Middle frontal gyrus (tissue), 1 donor: ENCODE measurements at regions not wholly inside any gene's neighbourhood (a gene's known extent, or its start where the extent isn't known, plus 50 kb on each side); places are given as distances from the start of the nearest gene placed in this dataset.

Experiments used
- DNase-seq: peaks from one replicate; pipeline ENCODE4 v3.0.0-alpha.2; 2015; ENCODE audit warnings: low spot score; ENCODE audit errors: extremely low spot score

DNA sequence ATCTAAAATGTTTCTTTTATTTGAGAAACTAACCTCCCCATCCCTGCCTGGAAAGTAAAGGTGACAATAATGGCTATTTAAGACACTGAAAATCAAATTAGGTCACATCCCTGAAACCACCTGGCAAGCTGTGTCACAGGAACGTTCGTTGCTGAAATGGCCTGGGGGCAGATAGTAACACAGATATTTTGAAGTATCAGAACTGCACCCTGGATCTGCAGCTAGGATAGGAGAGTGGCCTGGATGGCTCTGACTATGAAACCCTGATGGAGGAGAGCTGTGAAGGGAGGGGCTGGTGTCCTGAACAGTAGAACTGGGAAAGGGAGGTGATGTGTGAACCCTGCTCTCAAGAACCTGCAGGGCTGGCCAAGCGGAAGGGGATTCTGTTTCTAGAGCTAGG lies 648.3 kb upstream of the CFAP20DC start:
- DNase-seq = no peak

DNA sequence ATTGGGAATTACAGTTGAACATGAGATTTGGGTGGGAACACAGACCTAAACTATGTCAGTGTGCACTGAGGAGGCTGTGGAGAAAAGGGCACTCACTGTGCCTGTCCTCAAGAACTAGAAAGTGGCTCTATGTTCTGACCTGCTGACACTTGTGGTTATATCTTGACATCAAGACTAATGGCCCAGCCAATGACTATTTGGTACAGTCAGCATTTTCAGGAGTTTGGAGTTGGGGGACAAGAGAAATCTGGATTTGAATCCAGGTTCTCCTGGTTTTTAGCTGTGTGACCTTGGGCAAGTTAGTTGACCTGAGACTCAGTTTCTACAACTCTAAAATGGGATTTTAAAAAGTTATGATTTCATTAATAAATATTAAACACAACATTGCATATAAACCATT lies 647.0 kb upstream of the CFAP20DC start:
- no peak for DNase-seq

DNA sequence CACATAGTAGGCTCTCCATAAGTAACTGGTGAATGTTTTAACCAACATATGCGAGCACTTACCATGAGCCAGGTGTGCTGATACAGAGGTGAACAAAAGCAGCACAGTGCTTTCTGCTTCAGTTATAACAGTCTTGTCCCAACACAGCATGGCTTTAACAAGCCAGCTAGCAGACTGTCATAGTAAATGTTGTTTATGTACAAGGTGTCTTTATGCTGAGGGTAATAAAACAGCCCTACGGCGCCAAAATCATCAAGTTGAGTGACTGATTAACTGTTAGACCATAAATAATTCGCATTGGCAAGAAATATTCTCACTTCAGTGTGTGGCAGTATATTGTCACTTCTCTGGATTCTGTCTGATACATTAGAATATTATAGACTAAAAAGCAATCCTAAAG lies 646.0 kb upstream of the CFAP20DC start:
- DNase-seq = no peak

DNA sequence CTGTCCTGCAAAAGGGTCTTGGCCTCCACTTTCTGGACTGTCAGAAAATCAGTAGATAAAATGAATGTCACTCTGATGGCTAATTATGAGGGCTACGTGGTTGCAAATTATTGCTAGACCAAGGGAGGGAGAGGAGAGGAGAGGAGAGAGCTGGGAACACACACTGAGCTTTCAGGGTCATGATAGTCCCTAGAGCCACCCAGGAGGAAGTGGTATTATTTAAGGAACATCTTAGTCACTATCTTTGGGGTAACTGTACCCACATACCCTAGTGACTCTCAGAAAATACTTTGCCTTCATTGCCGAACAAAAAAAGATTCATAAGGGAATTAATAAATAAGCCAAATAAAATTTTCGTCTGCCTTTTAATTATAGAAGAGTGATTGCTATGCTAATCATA lies 642.3 kb upstream of the CFAP20DC start:
- no peak for DNase-seq

DNA sequence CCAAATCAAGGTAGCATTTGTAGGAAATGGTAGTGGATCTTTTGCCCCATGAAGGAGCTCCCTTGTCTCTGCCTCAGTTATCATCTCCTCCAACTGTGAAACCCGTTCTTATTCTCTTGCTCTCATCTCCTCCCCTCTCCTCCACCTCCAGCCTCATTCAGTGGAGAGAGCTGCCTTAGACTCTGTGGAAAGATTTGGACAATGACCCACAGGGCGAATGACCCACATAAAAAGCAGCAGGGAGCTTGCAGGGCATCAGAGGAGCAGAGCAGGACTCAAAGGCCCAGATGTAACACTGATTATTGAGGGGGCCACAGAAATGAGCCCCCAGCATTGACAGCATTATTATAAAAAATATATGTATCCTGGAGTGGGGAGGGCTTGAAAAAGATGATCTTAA lies 641.1 kb upstream of the CFAP20DC start:
- DNase-seq = no peak

DNA sequence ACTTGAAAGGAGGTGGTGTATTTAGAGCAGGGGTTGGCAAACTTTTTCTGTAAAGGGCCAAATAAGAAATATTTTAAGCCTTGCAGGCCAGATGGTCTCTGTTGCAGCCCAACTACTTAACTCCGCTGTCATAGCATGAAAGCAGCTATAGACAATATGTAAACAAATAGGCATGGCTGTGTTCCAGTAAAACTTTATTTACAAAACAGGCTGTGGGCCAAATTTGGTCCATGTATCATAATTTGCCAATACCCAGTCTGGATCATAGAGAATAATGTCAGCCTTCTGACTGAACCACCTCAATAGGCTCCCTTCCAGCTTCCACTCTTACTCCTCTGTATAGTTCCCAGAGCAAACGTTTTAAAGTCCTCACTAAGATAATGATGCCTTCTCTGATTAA lies 638.8 kb upstream of the CFAP20DC start:
- DNase-seq = no peak

DNA sequence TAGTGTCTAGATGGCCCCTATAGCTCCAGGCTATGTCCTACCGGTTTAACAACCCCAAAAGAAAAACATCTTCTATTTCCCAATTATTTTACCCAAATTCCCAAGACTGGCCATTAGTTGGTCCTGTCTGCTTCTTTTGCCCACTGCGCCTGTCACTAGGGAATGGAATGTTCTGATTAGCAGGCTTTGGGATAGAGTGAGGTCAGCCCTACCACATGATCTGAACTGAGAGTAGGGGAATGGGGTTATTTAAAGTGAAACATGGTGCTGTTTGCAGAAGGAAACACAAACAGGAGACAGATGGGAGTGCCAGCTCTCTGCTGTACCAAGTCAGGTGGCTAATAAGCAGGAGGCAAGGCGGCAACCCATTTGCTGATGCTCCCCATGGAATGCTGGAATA lies 635.6 kb upstream of the CFAP20DC start:
- no peak for DNase-seq

DNA sequence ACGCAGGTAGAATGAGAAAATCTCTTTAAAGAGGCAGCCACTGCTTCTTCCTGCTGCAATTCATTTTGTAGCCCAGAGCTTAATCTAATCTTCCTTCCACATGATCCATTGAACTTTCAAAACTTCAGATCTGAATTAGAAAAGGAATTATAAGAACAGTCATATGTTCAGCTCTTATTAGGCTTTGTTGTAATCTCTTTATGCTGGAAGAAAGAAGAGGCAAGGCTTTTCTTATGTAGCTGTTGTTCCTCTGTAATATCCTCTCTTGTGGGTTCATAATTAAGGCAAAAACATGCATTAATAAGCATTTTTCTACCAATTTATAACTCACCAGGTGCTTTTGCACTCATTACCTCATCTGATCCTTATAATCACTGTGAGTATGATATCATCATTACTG lies 634.9 kb upstream of the CFAP20DC start:
- no peak for DNase-seq

DNA sequence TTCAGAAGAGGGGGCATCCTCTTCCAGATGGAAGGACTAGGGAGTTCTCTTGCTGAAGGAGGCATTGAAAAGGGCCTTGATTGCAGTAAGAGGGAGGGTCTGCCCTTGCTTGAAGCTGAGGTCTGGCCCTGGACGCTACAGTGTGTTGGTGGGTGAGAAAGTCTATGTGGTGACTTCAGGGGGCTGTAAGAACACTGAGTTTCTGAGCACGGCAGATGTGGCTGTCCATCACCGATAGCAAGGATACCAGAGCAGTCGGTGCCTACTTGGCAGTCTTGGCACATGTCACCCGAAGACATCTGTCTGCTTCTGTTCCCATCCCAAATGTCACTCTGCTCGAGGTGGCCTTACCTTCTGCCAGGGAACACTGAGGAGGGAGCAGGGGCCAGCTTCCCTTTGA lies 631.1 kb upstream of the CFAP20DC start:
- no peak for DNase-seq

DNA sequence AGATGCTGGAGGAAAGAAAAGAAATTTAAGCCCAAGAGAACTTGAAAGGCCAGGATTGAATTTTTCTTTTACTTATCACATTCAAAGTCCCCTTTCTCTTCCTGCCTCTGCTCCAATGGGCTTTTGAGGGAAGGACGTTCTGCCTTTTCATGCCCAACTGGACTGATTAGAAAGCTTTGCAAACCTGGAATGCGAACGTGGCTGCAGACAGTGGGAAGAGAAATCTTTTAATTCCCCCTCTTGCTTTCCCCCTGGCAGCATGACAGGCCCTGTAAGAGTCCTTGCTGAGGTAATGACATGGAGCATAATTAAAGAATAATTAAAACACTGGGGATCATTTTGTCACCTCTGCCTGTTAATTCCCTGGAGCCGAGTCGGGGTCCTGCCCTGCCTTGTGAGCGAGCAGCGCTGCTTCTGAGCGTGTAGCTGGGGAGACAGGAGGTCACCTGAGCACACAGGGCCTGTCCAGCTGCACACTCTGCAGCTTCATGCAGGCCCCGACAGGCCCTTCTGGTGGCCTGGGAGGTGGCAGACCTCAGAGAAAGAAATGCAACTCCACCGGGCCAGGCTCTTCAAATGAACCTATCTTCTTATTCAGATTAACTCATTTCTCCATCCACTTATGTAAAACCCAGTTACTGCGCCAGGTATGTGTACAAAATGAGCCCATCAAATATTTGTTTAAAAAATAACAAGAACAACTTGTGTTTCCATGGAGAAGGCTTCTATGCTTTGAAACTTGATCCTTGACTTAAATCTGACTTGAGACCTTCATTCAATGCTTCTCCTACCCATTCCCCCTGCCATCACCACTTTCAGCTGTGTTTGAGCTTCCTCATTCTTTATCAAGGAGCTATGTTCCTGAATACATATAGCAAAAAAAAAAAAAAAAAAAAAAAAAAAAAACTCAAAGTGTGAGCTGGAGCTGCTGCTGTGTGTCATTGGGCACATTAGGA lies 628.2 kb upstream of the CFAP20DC start:
- DNase-seq = no peak

DNA sequence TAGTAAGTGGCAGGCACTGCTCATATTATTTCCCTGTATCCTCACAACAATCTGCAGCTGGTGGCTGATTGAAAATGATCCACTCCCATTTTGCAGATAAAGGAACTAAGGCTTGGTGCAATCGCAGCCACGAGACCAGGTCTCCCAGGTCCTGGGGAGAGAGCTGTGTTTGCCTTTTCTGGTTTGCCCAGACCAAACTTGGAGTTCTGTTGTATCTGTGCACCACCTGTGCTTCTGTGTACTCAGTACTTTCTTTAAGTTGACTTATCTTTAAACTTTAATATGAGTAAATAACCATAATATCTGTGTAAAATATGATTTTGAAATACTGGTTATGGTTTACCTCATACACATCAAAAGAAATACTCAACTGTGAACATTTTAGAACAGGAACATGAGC lies 625.7 kb upstream of the CFAP20DC start:
- DNase-seq = no peak

DNA sequence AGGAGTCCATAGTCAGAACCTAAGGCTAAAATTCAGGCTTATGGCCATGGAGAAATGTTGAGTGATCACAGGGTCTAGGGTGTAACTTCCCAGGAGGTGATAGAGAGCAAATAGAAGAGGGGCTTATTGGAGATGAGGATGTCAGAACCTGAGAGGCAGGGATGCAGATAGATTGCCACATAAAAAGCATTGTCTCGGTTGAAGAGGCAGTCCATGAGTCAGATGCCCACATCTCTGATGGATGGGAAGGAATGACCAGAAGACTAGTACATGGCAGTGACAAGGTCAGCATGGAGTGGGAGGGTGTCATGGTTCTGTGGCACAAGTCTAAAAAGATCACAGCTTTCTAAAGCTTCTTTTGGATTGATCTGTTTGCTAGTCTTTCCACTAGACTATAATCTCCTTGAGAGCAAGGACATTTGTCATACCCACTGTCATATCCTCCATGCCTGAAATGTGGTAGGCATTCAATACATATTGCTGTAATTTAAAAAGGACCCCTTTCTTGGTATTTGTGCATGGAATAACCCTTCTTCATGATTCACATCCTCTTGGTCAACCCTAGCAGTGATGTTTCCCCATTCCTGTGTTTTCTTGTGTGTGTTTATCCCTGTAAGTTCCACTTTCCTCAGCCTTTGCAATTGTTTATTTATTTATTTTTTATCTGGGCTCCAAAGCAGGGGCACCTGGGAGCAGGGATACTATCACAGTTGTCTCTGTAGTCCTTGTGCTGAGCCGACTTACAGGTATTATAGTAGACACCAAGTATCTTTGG lies 613.4 kb upstream of the CFAP20DC start:
- DNase-seq = no peak

DNA sequence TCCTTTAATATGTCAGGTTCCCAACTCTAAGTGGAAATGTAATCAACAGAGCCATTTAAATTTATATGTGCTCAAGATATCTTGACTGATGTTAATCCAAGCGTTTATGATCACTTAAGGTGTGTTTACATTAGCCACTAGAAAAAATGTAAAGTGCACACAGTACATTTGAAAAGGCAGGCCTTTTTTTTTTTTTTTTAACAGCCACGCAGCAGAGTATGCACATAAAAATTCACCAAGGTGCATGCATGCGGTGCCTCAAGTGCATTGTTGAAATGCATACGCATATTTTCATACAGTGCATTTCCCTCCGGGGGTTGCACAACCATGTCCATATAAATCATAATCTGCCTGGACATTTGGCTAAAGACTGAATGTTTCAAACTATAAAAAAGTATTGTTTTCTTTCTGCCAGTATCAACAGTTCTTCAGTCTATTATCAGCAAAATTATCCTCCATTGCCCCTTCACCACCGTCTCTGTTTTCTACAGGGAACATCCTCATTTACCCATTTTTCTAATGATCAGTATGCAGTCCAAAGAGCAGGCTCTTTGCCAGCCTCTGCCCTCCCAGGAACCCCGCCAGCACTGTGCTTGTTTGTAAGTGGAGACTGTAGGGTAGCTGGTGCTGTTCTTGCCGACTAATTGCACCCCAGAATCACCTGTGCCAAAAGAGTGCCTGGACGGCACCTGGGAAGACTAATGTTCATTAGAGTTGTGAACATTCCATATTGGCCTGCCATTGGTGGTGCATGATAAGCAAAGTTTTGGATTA lies 611.2 kb upstream of the CFAP20DC start:
- no peak for DNase-seq

DNA sequence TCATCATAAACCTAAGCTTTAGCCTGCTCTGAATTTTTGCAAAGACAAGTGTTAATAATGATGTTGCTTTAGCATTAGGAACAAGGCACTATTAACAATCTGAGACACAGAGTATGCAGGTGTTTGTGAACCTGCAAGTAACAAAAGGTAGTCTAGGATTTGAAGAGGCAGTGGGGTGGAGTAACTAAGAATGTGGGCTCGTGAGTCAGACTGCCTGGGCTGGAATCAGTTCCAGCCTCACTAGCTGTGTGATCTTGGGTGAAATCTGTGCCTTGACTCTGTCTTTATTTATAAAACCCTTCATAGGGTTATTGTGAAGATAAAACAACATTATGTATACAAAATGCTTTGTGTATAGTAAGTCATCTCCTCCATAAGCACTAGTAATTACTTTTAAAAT lies 610.6 kb upstream of the CFAP20DC start:
- no peak for DNase-seq

DNA sequence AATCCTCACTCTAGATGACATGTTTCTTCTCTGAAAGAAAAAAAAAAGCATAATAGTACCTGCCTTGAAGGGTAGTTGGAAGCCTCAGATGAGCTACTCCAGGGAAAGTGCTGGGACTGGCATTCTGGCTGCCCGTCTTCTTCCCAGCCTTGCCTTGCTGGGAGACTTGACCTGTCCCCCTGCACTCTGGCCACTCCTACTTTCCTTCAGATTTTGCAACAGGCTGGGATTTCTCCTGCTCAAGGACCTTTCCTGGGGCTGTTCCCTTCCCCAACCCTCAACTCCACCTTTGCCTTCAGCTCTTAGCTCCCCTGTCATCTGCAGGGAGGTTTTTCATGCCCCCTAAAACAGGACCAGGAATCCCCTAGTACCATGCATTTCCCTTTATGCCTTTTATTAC lies 609.9 kb upstream of the CFAP20DC start:
- no peak for DNase-seq

DNA sequence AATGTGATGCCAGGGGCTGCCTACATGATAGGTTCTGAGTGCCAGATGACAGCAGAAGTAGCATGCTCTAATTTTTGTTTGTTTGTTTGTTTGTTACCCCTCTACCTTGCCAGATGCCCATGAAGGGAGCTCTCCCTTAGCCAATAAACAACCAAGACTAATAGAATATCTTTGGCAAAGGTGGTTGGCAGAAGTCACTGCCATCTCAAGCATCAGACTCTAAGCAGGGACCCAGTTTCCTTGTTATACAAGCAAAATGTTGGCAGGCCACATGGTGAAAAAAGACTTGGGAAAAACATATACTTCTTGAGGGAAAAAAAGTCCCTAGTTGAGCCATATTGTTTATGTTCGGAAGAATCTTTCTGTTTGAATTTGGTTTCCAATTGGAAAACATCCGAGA lies 609.0 kb upstream of the CFAP20DC start:
- no peak for DNase-seq

DNA sequence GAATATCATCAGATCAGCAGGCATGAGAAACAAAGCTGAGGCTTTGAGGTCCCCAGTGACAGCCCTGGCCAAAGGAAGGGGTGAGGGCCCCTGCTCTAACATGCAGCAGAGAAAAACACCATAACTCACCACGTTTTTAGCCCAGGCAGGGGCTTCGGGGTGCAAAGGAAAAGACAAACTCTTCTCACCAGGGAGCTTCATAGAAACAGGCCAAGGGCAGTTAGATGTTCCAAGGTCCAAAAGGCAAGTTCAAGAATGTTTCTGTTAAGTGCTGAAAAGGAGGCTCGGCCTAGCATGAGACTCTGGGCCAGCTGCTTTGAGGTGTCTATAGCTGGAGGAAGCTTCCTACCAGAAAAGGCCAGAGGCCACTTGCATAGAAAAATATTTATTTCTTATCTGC lies 608.4 kb upstream of the CFAP20DC start:
- DNase-seq = no peak

DNA sequence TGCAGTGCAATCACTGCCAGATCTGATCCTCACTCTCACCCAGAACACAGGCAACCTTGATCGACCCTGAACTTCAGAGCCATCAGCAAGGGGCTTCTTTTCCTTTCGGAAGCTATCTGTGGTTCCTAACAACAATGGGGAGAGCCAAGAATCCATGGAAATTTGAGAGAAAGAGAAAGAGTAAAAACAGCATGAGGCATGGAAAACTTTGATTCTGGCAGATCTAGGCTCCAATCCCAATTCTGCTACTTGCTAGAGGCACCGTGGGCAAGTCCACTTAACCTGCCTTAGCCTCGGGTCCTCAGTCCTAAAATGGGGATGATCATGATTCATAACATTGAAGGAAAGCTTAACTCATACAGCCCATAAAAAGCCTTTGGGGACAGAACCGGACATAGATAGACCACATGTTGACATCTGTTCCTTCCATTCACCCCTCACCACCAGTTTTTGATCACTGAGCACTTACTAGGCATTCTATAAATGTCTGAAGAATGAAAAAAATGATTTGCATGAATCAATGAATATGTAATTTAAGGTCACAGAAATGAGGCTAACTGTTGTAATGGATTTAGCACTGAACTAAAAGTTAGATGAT lies 605.7 kb upstream of the CFAP20DC start:
- no peak for DNase-seq

DNA sequence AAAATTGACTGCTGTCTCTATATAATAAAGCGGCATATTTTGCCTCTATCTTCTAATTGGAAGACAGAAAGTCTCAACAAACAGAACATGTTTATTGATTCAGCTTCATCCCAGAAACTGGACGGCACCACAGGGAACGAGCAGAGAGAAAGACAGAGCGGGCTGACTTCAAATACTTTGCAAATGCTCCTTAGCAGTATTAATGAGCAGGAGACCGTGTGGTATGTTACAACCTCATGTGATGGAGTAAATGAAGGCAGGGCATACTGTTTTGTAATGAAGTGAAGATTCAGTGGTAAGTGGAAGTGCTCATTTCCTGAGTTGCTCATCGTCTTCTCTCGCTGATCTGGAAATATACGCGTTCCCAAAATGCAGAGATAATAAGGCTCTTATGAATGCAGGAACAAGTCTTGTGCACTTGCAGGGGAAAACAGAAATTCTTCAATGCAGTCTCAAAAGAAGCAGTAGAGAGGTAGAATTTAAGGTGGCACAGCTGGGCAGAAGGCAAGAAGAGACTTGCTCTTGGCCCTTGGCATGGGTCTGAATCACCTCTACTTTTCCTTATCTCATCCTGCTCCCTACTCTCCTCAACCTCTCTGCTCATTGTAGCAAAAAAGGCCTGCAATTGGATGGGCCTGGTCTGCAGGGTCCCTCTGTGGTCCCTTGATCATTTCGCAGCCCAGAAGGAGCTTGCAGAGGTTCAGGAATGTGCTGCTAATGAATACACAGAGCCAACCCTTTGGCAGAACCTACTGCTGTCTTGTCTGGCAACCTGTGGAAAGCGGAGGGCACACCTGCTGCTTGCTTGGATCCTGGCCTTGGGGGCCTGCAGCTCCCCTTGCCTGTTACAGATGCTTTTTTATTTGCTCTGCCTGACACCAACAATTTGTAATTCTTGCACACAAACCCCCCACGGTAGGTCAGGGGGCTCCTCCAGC lies 604.9 kb upstream of the CFAP20DC start:
- no peak for DNase-seq

DNA sequence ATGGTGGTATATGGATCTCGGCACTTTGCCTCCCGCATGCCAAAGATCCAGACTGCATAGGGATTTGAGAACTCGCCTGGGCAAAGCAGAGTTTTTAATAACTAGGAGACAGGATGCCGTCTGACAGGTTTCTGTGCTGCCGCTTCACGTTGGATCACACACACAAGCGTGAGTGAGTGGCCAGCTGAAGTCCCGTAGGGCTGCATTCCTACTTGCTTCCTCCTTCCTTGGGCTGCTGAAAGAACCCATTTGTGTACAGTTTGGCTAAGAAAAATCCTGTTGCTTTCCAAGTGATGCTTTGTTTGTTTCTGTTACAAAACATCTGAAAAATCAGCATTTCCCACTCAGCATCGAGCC lies 604.3 kb upstream of the CFAP20DC start:
- DNase-seq = no peak
